ENCODE measurements at regions not wholly inside any gene's neighbourhood (a gene's known extent, or its start where the extent isn't known, plus 50 kb on each side); places are given as distances from the start of the nearest gene placed in this dataset.

- DNase-seq, result no peak
These were observed 99.1 kb upstream of the NPHP3 start for GRCh38 chr3:132821314-132821713.

- DNase-seq, result no peak
These were observed 96.0 kb upstream of the NPHP3 start for GRCh38 chr3:132818251-132818650.

GRCh38 chr3:132817646-132818177 is 95.5 kb upstream of the NPHP3 start:
- DNase-seq, result no peak

GRCh38 chr3:132805071-132805470 is 82.9 kb upstream of the NPHP3 start:
- no peak for DNase-seq

GRCh38 chr3:132804498-132804897 is 82.3 kb upstream of the NPHP3 start:
- DNase-seq, result no peak

- no peak for DNase-seq
These were observed 81.7 kb upstream of the NPHP3 start for GRCh38 chr3:132803889-132804288.

GRCh38 chr3:132800958-132801357 is 78.7 kb upstream of the NPHP3 start:
- DNase-seq, result no peak

- no peak for DNase-seq
These were observed 68.6 kb upstream of the NPHP3 start for GRCh38 chr3:132790806-132791205.

- DNase-seq, result no peak
These were observed 67.8 kb upstream of the NPHP3 start for GRCh38 chr3:132789959-132790358.

- DNase-seq, result no peak
These were observed 66.1 kb upstream of the NPHP3 start for GRCh38 chr3:132788301-132788671.

- no peak for DNase-seq
These were observed 65.5 kb upstream of the NPHP3 start for GRCh38 chr3:132787616-132788300.

GRCh38 chr3:132786890-132787289 is 64.7 kb upstream of the NPHP3 start:
- DNase-seq, result no peak

- no peak for DNase-seq
These were observed 63.1 kb upstream of the NPHP3 start for GRCh38 chr3:132785292-132785691.

GRCh38 chr3:132784502-132785025 is 62.4 kb upstream of the NPHP3 start:
- DNase-seq, result no peak

GRCh38 chr3:132783152-132783551 is 60.9 kb upstream of the NPHP3 start:
- no peak for DNase-seq

GRCh38 chr3:132781922-132782321 is 59.7 kb upstream of the NPHP3 start:
- no peak for DNase-seq

- no peak for DNase-seq
These were observed 55.0 kb upstream of the NPHP3 start for GRCh38 chr3:132777171-132777570.

GRCh38 chr3:132773071-132773619 is 50.9 kb upstream of the NPHP3 start:
- peak; percentile 61 for DNase-seq

GRCh38 chr3:132772252-132772651 is 50.0 kb upstream of the NPHP3 start:
- no peak for DNase-seq

Measured in activated CD4-positive, alpha-beta T cell treated with anti-CD3 and anti-CD28 coated beads, Interleukin-2, Interleukin-6, amounts not matched to agents 100 ng/mL and 50 ng/mL, durations not matched to agents 16 hours and 8 hours (primary cell).